Activated T-cell treated with anti-CD3 and anti-CD28 coated beads for 48 hours (primary cell): ENCODE measurements at regions not wholly inside any gene's neighbourhood (a gene's known extent, or its start where the extent isn't known, plus 50 kb on each side); places are given as distances from the start of the nearest gene placed in this dataset.

Experiments
- DNase-seq: peaks from one replicate; pipeline ENCODE4 v3.0.0-alpha.2; 2020; ENCODE audit warnings: low read depth

DNA sequence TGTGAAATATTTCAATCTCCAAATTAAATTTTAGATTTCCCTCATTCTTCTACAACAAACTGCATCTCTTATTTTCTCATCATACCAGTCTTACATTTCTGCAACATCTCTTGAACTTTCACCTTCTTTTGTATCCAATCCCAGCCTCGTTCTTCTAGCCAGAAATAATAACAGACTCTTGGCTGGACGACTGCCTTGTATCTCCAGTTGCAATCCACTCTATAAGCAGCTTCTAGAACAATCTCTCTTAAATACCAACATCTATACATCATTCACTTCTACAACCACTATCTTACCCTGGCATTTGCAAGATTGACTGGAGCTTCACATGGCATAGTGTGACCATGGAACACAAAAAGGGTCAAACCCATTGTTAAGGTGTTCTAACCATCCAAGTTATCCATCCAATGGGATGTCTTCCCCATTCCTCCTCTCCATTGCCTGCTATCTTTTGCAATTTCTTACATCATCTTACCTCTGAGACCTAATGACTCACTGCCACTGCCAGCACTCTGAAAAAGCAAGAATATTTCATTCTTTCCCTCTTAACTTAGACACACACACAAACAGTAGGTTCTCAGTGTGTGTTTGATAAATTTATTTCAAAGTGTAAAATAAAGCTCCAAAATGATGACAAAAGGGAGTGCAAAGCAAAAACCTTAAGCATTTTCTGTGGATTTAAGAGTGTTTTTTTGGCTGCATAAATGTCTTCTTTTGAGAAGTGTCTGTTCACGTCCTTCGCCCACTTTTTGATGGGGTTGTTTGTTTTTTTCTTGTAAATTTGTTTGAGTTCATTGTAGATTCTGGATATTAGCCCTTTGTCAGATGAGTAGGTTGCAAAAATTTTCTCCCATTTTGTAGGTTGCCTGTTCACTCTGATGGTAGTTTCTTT, 145.6 kb downstream of the METTL4 start:
- DNase-seq: no peak

DNA sequence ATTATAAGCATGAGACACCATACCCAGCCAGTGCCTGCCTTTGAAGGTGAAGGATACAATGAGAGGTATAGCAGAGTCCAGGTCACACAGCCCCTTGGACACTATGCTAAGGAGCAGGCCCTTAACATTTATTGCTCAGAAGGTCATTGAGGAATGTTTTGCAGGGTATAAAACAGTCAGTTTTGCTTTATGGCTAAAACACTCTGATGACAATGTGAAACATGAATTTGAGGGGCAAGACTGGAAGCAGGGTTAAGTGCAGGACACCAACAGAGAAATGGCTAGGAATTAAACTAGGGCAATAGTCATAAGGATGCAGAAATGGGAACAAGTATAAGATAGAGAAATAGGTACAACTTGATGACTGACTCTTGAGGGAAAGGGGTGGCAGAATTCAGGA, 141.1 kb downstream of the METTL4 start:
- DNase-seq: no peak

DNA sequence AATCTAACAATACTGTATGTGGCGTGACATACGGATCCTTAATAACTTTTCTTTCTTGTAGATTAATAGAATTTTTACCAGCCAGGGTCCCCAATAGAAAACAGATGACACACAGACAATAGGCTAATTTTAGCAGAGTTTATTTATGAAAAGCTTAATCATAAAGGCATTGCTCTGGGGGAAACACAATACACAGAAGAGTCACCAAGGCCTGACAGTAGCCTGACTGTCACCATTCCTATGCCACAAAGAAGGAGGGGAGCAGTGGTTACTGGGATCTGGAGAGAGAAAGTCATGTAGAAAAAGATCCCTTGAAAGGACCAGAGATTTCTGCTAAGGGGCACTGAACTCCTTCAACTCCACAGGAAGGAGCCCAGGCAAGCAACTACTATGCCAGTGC, 139.5 kb downstream of the METTL4 start:
- DNase-seq: no peak

DNA sequence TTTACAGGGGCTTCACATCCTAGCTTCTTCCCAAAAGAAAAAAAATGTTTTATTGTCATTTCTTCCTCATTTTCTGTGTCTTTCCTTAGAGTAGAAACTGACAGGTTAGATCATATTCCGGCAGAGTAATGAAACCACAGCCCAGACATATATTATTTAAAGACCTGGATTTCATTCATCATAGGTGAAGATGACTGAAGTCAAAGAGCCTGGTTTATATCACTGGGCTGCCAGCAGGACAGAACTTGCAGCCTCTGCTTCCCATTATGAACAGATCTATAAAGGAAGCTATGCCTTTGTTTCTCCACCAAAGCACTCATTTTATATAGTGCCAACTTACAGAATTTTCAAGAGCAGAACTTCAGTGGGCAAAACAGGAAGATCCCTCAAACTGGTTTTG, 137.9 kb downstream of the METTL4 start:
- no peak for DNase-seq

DNA sequence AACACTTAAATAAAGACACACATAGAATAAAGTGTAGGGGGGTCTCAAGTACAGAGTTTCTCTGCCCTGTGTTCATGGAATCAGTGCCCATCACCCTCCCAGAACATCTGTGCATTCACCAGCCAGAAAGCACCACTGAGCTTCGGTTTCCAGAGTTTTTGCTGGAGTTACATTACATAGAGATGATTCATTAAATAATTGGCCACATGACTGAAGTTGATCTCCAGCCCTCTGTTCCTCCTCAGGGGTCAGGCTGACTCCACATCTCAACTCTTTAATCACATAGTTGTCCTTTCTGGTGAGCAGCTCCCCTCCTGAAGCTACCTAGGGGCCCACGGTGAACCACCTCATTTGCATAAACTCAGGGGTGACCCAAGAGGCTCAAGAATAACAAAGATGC, 129.8 kb downstream of the METTL4 start:
- no peak for DNase-seq

DNA sequence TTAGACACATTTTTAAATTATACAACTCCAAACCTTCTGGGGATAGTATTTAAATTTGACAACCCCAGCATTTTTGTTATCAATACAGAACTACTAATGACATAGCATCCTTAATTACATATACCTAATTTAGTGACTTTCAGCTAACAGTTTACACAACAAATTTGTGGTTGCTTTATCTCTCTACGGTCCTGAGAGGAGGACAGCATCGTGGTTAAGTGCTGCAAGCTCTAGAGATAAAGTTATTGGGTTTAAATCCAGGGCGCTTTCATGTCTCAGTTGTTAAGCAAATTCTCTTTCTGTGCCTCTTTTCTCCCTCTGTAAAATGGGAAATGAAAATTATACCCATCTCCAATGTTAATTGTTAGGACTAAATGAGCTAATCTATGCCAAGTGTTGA, 129.3 kb downstream of the METTL4 start:
- DNase-seq: no peak

GRCh38 chr18:2442726-2443275, 128.5 kb downstream of the METTL4 start:
- DNase-seq: no peak

- DNase-seq: no peak
Observed at GRCh38 chr18:2444201-2444875, 127.0 kb downstream of the METTL4 start.

GRCh38 chr18:2448565-2449151, 122.6 kb downstream of the METTL4 start:
- DNase-seq: no peak

DNA sequence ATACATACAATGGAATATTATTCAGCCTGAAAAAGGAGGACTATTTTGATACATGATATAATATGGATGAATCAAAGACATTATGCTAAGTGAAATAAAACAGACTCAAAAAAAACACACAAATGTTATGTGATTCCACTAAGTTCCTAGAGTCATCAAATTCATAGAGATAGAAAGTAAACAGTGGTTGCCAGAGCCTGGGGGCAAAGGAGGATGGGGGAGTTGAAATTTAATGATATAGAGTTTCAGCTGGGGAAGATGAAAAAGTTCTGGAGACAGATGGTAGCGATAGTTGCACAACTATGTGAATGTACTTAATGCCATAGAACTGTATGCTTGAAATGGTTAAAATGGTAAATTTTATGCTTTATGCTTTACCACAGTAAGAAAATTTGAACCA, 119.7 kb downstream of the METTL4 start:
- no peak for DNase-seq

- no peak for DNase-seq
Observed at GRCh38 chr18:2459886-2460285, 111.4 kb downstream of the METTL4 start.

- no peak for DNase-seq
Observed at GRCh38 chr18:2466978-2467377, 104.3 kb downstream of the METTL4 start.

DNA sequence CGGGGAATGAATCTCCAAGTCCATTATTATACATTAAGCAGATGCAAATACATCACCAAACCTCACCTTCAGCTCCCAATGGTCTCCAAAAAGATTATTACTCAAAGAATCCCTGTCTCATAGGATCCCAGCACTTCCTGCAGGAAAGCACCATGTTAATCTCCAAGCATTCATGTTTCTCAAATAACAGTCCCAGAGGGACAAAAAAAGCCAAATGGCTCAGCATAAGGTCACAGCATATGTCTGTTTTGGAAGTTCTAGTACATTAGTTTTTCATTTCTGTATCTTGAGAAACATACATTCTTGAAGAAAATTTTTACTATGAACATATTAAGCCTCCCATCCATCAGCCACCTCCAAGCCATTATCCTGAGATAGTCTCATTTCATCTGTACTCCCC, 103.3 kb downstream of the METTL4 start:
- no peak for DNase-seq

DNA sequence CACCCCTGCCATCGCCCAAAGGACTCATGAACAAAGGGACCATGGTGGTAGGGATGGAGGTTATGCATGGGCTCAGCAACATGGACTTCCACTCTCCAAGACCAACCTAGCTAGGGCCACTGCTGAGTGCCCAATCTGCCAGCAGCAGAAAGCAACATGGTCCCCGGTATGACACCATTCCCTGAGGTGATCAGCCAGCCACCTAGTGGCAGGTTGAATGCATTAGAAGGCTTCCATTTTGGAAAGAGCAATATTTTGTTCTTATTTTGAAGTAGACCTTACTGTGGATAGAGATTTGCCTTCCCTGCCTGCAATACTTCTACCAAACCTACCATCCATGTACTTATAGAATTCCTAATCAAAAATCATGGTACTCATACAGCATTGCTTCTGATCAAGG, 99.8 kb downstream of the METTL4 start:
- no peak for DNase-seq

- no peak for DNase-seq
Observed at GRCh38 chr18:2478662-2479061, 92.6 kb downstream of the METTL4 start.

DNA sequence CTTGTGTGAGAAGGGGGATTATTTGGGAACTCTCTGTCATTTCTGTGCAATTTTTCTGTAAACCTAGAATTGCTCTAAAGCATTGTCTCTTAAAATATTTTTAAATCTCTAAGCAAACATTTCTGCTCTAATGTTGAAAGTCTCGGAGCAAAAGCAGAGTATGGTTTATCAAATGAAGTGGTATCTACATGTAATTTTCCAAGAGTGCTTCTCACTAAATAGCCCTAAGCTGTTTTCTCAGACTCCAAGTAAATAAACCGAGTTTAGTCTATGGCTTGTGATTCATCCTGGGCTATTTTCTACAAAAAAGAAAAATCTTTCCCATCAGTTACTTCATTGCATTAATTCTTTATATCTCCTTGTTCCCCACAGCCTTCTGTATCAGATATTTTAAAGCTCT, 90.8 kb downstream of the METTL4 start:
- no peak for DNase-seq

DNA sequence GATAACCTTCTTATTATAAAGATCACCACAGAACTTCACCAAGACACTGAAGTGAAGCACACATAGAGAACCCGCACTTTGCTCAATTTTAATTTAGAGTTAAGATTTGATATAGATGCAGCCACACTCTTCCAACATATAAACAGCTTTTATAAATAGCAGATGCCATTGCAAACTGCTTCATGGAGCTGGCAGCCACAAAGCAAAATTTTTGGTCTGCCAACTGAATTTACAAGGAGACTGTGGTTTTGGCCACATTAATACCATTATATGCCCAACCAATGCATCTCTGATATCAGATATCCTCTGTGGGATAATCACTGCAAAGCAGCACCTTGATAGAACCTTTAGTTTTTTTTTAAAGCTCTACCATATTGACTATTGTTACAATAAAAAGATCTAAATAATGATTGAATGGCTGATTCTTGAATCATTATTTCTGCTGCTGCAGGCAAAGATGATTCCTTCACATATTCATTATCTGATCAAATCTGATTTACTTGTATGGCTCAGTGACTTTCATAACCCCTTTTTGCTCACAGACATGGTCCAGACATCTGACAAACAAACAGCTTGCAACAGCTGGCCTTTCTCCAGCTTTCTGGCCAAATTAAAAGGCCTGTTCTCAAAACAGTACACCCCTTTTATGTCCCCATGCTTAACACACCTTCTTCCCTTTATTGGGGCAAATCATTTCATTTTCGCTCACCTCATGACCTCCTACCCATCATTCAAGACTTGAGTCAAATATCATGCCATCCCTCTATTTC, 88.4 kb downstream of the METTL4 start:
- no peak for DNase-seq

DNA sequence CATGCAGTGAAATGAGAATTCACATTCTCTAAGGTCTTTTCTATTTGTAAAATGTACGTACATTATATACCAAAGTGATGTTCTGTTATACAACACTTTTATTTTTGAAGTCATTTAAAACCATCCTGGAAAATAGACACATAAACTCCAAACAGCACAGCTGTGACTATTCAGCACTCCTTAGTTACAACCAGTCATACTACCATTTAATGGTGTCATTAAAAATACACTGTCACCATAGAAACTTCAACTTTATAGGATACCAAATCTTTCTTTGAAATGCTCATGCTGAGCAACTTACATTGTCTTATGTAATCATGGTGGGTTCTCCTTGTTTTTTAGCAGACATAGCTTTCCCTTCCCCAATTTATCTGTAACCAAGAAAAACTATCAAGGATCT, 85.3 kb downstream of the METTL4 start:
- DNase-seq: no peak

DNA sequence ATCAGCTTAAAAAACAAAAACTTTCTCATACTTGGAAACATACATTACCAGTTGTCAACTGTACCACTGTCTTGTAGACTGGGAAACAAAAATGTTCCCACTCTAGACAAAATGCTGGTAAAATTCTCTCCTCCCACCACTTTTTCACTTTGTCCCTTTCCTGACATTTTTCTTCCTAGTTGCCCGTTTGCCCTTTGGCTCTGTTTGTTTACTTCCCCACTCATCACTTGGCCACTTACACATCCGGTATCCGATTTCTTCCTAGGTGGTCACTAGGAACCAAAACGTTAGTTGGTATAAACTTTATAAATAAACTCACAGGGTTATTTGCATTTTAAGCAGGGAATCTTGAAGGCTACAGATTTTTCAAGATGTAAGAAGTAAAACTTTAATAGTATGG, 84.9 kb downstream of the METTL4 start:
- DNase-seq: no peak
